ENCODE measurements at regions not wholly inside any gene's neighbourhood (a gene's known extent, or its start where the extent isn't known, plus 50 kb on each side); places are given as distances from the start of the nearest gene placed in this dataset.

GRCh38 chr3:153669527-153669926, 451.7 kb upstream of the ARHGEF26 start:
- Mint-ChIP-seq H3K36me3 (no peaks in the 10 kb centered on the region), H3K9me3 (peaks cover 3% of the 10 kb centered on the region; the same call in 1 of the 2 replicates), H3K4me3 (no peak overlapping the region), H3K4me1 (peaks cover 16% of the 10 kb centered on the region), H3K27me3 (ENCODE audit: low read depth) (no peaks in the 10 kb centered on the region), H3K27ac (no peak overlapping the region)
- DNase-seq (ENCODE audit: low spot score) (no peak), ATAC-seq (no peak)
- ChIA-PET POLR2A (no interaction called here), CTCF (no interaction called here)
- TF ChIP-seq ZNF121 (CRISPR knock-in tag; IDR thresholded peaks at IDR 0.05): no peak
- TF ChIP-seq ATF3 (CRISPR knock-in tag; conservative IDR thresholded peaks at IDR 0.05): no peak
- no peak for TF ChIP-seq MYBL2 (CRISPR knock-in tag; IDR thresholded peaks at IDR 0.05)
- no peak for TF ChIP-seq PREB (CRISPR knock-in tag; IDR thresholded peaks at IDR 0.05; ENCODE audit: borderline replicate concordance)

- H3K27ac Mint-ChIP-seq: no peak overlapping the region
- no peaks in the 10 kb centered on the region for H3K36me3 Mint-ChIP-seq
- DNase-seq (ENCODE audit: low spot score) (no peak), ATAC-seq (no peak)
- CTCF ChIA-PET: no interaction called here
- peaks cover 16% of the 10 kb centered on the region for H3K4me1 Mint-ChIP-seq
- H3K4me3 Mint-ChIP-seq: no peak overlapping the region
- POLR2A ChIA-PET: no interaction called here
- H3K9me3 Mint-ChIP-seq: peaks cover 3% of the 10 kb centered on the region; the same call in 1 of the 2 replicates
- no peaks in the 10 kb centered on the region for H3K27me3 Mint-ChIP-seq (ENCODE audit: low read depth)
- TF ChIP-seq NR1H2 (CRISPR knock-in tag; IDR thresholded peaks at IDR 0.05) (no peak), TEAD1 (CRISPR knock-in tag; IDR thresholded peaks at IDR 0.05) (no peak), SMAD4 (CRISPR knock-in tag; IDR thresholded peaks at IDR 0.05) (no peak), ZNF263 (CRISPR knock-in tag; IDR thresholded peaks at IDR 0.05; ENCODE audit: low read depth) (no peak), FOXJ3 (CRISPR knock-in tag; IDR thresholded peaks at IDR 0.05; ENCODE audit: borderline replicate concordance) (no peak), ESRRA (CRISPR knock-in tag; IDR thresholded peaks at IDR 0.05; ENCODE audit: borderline replicate concordance) (no peak), NR3C1 (CRISPR knock-in tag; conservative IDR thresholded peaks at IDR 0.05; ENCODE audit: low read depth) (no peak), IRF1 (CRISPR knock-in tag; IDR thresholded peaks at IDR 0.05) (no peak), ZBTB43 (CRISPR knock-in tag; IDR thresholded peaks at IDR 0.05) (no peak), CBFB (CRISPR knock-in tag; IDR thresholded peaks at IDR 0.05; ENCODE audit: low read depth) (no peak), E2F4 (CRISPR knock-in tag; IDR thresholded peaks at IDR 0.05; ENCODE audit: borderline replicate concordance, low read depth) (no peak), PRRX2 (CRISPR knock-in tag; IDR thresholded peaks at IDR 0.05) (no peak), NFE2L1 (CRISPR knock-in tag; IDR thresholded peaks at IDR 0.05) (no peak), USF1 (CRISPR knock-in tag; IDR thresholded peaks at IDR 0.05) (no peak), ZNF416 (CRISPR knock-in tag; IDR thresholded peaks at IDR 0.05) (no peak), PRDM15 (CRISPR knock-in tag; IDR thresholded peaks at IDR 0.05) (no peak), JAZF1 (CRISPR knock-in tag; IDR thresholded peaks at IDR 0.05) (no peak), ZNF281 (CRISPR knock-in tag; IDR thresholded peaks at IDR 0.05) (no peak)
Observed at GRCh38 chr3:153670577-153670976, 450.6 kb upstream of the ARHGEF26 start.

Data from WTC11 (cell line).